A549 (cell line): ENCODE measurements at regions not wholly inside any gene's neighbourhood (a gene's known extent, or its start where the extent isn't known, plus 50 kb on each side); places are given as distances from the start of the nearest gene placed in this dataset.

Experiments used
- ATAC-seq, 2 experiments: fragments of 200-7000 bp in 1 of 2; fragments of >200 bp in 1 of 2; cut with Nextera tagmentation in 1 of 2; cut with Tn5 transposase in 1 of 2; 3 replicates each; pipeline versions ENCODE4 v1.8.0 to v1.9.1; 2018 to 2020; ENCODE audit warnings: mild to moderate bottlenecking in 1 of 2, moderate library complexity in 1 of 2
- CTCF ChIA-PET: fragments of 300-600 bp; sonication (Branson Sonifier 250); formaldehyde crosslinking; extraction: SDS; loops from one replicate; lab custom pipeline; 2021; ENCODE audit warnings: antibody characterized with exemption, inconsistent platforms; lab: Yijun Ruan, JAX
- POLR2A ChIA-PET: fragments of 350-600 bp; formaldehyde crosslinking; extraction: SDS; loops from one replicate; lab custom pipeline; 2021; ENCODE audit warnings: antibody characterized with exemption, inconsistent platforms; lab: Yijun Ruan, JAX
- DNase-seq, 2 experiments: peaks; one replicate each; pipeline versions ENCODE4 v3.0.0 to v3.0.0-alpha.2; 2011 to 2016; ENCODE audit warnings: low read depth in 1 of 2, low spot score in 1 of 2
- FAIRE-seq: peaks from 2 replicates; lab custom pipeline; 2011; peaks lifted over from hg19 to GRCh38; lab: Jason Lieb, UNC
- H3K27ac ChIP-seq, 2 experiments: fragments of >200 bp; sonication (Bioruptor Twin); formaldehyde crosslinking; 3 replicates each; pipeline ENCODE4 v1.5.1; 2016 to 2017
- H3K4me1 ChIP-seq: fragments of >200 bp; sonication (Bioruptor Twin); formaldehyde crosslinking; 3 replicates; pipeline ENCODE4 v1.6.1; 2016
- H3K4me2 ChIP-seq: fragments of >200 bp; sonication (Bioruptor Twin); formaldehyde crosslinking; 3 replicates; pipeline ENCODE4 v1.6.1; 2016
- H3K4me3 ChIP-seq: fragments of >200 bp; sonication (Bioruptor Twin); formaldehyde crosslinking; 3 replicates; pipeline ENCODE4 v1.5.1; 2016
- H3K9me3 ChIP-seq: fragments of >200 bp; sonication (Bioruptor Twin); formaldehyde crosslinking; 3 replicates; pipeline ENCODE4 v1.6.1; 2016
- BHLHE40 ChIP-seq: IDR thresholded peaks from 2 replicates; pipeline ENCODE4 v1.6.1; 2012; ENCODE audit warnings: low read depth, low read length, inconsistent platforms
- CHD2 ChIP-seq: fragments of 150-350 bp; IDR thresholded peaks from 2 replicates; pipeline ENCODE4 v1.6.1; 2014; ENCODE audit warnings: low read length; ENCODE audit not compliant: partially characterized antibody
- CHD4 ChIP-seq: fragments of 200-600 bp; sonication (generic); IDR thresholded peaks from 2 replicates; pipeline ENCODE4 v1.6.1; 2016; ENCODE audit warnings: antibody characterized with exemption, mild to moderate bottlenecking, borderline replicate concordance
- EP300 ChIP-seq, 2 experiments: fragments of >200 bp; sonication (Bioruptor Twin); formaldehyde crosslinking; IDR thresholded peaks; 2 replicates in 1 of 2; 3 replicates in 1 of 2; pipeline ENCODE4 v1.6.1; 2016 to 2017
- GATA3 ChIP-seq: IDR thresholded peaks from 2 replicates; pipeline ENCODE4 v1.6.1; 2012; ENCODE audit warnings: borderline replicate concordance
- HDAC2 ChIP-seq: fragments of 200-600 bp; sonication (generic); IDR thresholded peaks from 2 replicates; pipeline ENCODE4 v1.6.1; 2016
- HEYL ChIP-seq: fragments of 250-450 bp; sonication (Bioruptor Pico); IDR thresholded peaks from 2 replicates; pipeline ENCODE4 v1.8.0; 2021; ENCODE audit warnings: mild to moderate bottlenecking, moderate library complexity
- HMGXB4 ChIP-seq: fragments of 250-450 bp; sonication (Bioruptor Pico); IDR thresholded peaks from 2 replicates; pipeline ENCODE4 v1.5.0; 2021; ENCODE audit warnings: mild to moderate bottlenecking, moderate library complexity, borderline replicate concordance
- HOXA7 ChIP-seq: fragments of 250-450 bp; sonication (Bioruptor Pico); IDR thresholded peaks from 2 replicates; pipeline ENCODE4 v1.5.0; 2020; ENCODE audit warnings: mild to moderate bottlenecking, moderate library complexity
- JUN ChIP-seq, 2 experiments: fragments of >200 bp; sonication (Bioruptor Twin); formaldehyde crosslinking; IDR thresholded peaks; 2 replicates in 1 of 2; 3 replicates in 1 of 2; pipeline ENCODE4 v1.6.1; 2016 to 2017
- KDM1A ChIP-seq: fragments of 200-600 bp; sonication (generic); IDR thresholded peaks from 2 replicates; pipeline ENCODE4 v1.6.1; 2016; ENCODE audit warnings: low read depth, mild to moderate bottlenecking
- KDM5A ChIP-seq: fragments of 200-600 bp; sonication (generic); IDR thresholded peaks from 2 replicates; pipeline ENCODE4 v1.6.1; 2016; ENCODE audit warnings: antibody characterized with exemption, mild to moderate bottlenecking
- MAFK ChIP-seq: fragments of 450-650 bp; IDR thresholded peaks from 2 replicates; pipeline ENCODE4 v1.6.1; 2014; ENCODE audit not compliant: partially characterized antibody
- MYC ChIP-seq: IDR thresholded peaks from 2 replicates; pipeline ENCODE4 v1.6.1; 2012; ENCODE audit warnings: mild to moderate bottlenecking, inconsistent platforms, low read length, improper control_type of control experiment, borderline replicate concordance
- NR3C1 ChIP-seq: fragments of >200 bp; sonication (Bioruptor Twin); formaldehyde crosslinking; IDR thresholded peaks from 3 replicates; pipeline ENCODE4 v1.6.1; 2017
- POLR2AphosphoS2 ChIP-seq: conservative IDR thresholded peaks from 2 replicates; pipeline ENCODE4 v1.6.1; 2012; ENCODE audit warnings: low read length, improper control_type of control experiment, inconsistent platforms
- RAD21 ChIP-seq, 2 experiments: fragments of >200 bp in 1 of 2; sonication (Bioruptor Twin) in 1 of 2; formaldehyde crosslinking in 1 of 2; IDR thresholded peaks in 1 of 2; conservative IDR thresholded peaks in 1 of 2; 2 replicates in 1 of 2; 3 replicates in 1 of 2; pipeline ENCODE4 v1.6.1; 2012 to 2018; ENCODE audit warnings: inconsistent platforms in 1 of 2
- RARB ChIP-seq: fragments of 250-450 bp; sonication (Bioruptor Pico); IDR thresholded peaks from 2 replicates; pipeline ENCODE4 v1.8.0; 2021; ENCODE audit warnings: mild to moderate bottlenecking, moderate library complexity
- RCOR1 ChIP-seq: fragments of 150-350 bp; IDR thresholded peaks from 2 replicates; pipeline ENCODE4 v1.6.1; 2014; ENCODE audit warnings: antibody characterized with exemption, low read length, low read depth
- RFX5 ChIP-seq: fragments of 450-650 bp; IDR thresholded peaks from 2 replicates; pipeline ENCODE4 v1.7.1; 2014; ENCODE audit warnings: antibody characterized with exemption, mild to moderate bottlenecking, moderate library complexity
- SMC3 ChIP-seq: fragments of >200 bp; sonication (Bioruptor Twin); formaldehyde crosslinking; IDR thresholded peaks from 3 replicates; pipeline ENCODE4 v1.6.1; 2018; ENCODE audit warnings: inconsistent platforms
- SREBF2 ChIP-seq: fragments of 450-650 bp; IDR thresholded peaks from 2 replicates; pipeline ENCODE4 v1.6.1; 2014; ENCODE audit warnings: mild to moderate bottlenecking, moderate library complexity
- TP53 ChIP-seq: fragments of 250-450 bp; sonication (Bioruptor Pico); IDR thresholded peaks from 2 replicates; pipeline ENCODE4 v1.5.0; 2021; ENCODE audit warnings: mild to moderate bottlenecking, moderate library complexity
- ZNF302 ChIP-seq: fragments of 250-450 bp; sonication (Bioruptor Pico); IDR thresholded peaks from 2 replicates; pipeline ENCODE4 v1.9.0; 2021; ENCODE audit warnings: inconsistent platforms, mild to moderate bottlenecking, moderate library complexity
- ZSCAN20 ChIP-seq: fragments of 250-450 bp; sonication (Bioruptor Pico); IDR thresholded peaks from 2 replicates; pipeline ENCODE4 v1.8.0; 2022; ENCODE audit warnings: mild to moderate bottlenecking, moderate library complexity
- WGBS: methylation state at CpG from one replicate; pipeline ENCODE4 v1.1.6; 2017; ENCODE audit errors: missing lambda C conversion rate; 5-methylcytosine and 5-hydroxymethylcytosine counted together
- TF ChIP-seq, protein P1 (sequence below): fragments of 150-350 bp; IDR thresholded peaks from 2 replicates; pipeline ENCODE4 v1.6.1; 2014; ENCODE audit warnings: low read depth, mild to moderate bottlenecking, low read length
- TF ChIP-seq, protein P2 (sequence below): fragments of >200 bp; sonication (Bioruptor Twin); formaldehyde crosslinking; IDR thresholded peaks from 3 replicates; pipeline ENCODE4 v1.5.1; 2016
- TF ChIP-seq, protein P3 (sequence below): IDR thresholded peaks from 2 replicates; pipeline ENCODE4 v1.6.1; 2012

DNA sequence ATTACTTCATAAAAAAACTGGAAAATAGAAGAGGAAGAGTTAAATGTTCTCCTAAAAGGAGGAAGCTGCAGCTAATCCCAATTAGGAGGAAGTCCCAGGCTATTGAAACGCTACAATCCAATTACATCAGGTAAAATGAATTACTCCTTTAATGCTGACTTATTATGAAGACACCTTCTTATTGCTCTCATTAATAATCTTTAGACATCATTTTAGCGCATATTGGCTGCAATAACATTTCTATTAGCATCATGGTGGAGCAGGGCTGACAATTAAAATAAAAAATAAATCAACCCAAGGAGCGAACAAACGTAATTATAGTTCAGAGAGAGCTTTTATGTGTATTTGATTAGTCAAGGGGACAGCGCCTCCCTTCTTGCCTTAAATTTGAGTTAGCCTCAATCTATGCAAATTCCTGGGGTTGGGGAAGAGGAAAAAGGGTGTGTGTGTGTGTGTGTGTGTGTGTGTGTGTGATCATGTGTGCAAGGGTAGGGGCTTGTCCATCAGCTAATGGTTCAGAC lies 109.0 kb upstream of the IRX6 start (continued):
- TF ChIP-seq KDM5A = no peak
- TF ChIP-seq GATA3 = no peak
- TF ChIP-seq TP53 (CRISPR knock-in tag) = no peak
- TF ChIP-seq, all 56 proteins: peak for 0

DNA sequence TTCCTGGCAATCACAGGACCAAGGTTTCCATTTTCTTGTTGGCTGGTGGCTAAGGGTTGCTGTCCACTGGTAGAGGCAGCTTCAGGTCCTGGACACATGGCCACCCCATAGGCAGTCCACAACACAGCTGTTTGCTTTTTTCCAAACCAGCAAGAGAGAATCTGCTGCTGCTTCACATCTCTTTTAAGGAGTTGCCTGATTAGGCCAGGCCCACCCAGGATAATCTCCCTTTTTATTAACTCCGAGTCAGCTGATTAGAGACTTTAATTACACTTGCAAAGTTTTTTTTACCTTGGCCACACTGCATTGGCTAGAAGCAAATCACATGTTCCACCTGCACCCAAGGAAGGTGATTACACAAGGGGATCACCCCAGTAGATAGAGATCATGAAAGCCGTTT lies 106.6 kb upstream of the IRX6 start:
- ChIA-PET CTCF (no interaction called here), POLR2A (no interaction called here)
- FAIRE-seq (no peak), ATAC-seq (no peak), DNase-seq (no peak)
- Histone ChIP-seq H3K27ac (no peak overlapping the region), H3K4me2 (no peak overlapping the region), H3K9me3 (no peaks in the 10 kb centered on the region), H3K4me1 (no peaks in the 10 kb centered on the region), H3K4me3 (no peak overlapping the region)
- 0% methylated on average over 2 of the region's 2 CpGs for WGBS
- TF ChIP-seq RCOR1 (no peak), SMC3 (no peak), CHD2 (no peak), SREBF2 (no peak), RARB (no peak), ZSCAN20 (CRISPR knock-in tag) (no peak), MAFK (no peak), JUN (IDR thresholded peaks at IDR 0.05) (no peak), HEYL (CRISPR knock-in tag) (no peak), EP300 (IDR thresholded peaks at IDR 0.05) (no peak), MYC (no peak), BHLHE40 (no peak), POLR2AphosphoS2 (no peak), HDAC2 (no peak), HOXA7 (no peak), KDM1A (no peak)
- TF ChIP-seq, protein P1, sequence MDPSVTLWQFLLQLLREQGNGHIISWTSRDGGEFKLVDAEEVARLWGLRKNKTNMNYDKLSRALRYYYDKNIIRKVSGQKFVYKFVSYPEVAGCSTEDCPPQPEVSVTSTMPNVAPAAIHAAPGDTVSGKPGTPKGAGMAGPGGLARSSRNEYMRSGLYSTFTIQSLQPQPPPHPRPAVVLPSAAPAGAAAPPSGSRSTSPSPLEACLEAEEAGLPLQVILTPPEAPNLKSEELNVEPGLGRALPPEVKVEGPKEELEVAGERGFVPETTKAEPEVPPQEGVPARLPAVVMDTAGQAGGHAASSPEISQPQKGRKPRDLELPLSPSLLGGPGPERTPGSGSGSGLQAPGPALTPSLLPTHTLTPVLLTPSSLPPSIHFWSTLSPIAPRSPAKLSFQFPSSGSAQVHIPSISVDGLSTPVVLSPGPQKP = no peak
- TF ChIP-seq, protein P2, sequence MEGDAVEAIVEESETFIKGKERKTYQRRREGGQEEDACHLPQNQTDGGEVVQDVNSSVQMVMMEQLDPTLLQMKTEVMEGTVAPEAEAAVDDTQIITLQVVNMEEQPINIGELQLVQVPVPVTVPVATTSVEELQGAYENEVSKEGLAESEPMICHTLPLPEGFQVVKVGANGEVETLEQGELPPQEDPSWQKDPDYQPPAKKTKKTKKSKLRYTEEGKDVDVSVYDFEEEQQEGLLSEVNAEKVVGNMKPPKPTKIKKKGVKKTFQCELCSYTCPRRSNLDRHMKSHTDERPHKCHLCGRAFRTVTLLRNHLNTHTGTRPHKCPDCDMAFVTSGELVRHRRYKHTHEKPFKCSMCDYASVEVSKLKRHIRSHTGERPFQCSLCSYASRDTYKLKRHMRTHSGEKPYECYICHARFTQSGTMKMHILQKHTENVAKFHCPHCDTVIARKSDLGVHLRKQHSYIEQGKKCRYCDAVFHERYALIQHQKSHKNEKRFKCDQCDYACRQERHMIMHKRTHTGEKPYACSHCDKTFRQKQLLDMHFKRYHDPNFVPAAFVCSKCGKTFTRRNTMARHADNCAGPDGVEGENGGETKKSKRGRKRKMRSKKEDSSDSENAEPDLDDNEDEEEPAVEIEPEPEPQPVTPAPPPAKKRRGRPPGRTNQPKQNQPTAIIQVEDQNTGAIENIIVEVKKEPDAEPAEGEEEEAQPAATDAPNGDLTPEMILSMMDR = no peak

DNA sequence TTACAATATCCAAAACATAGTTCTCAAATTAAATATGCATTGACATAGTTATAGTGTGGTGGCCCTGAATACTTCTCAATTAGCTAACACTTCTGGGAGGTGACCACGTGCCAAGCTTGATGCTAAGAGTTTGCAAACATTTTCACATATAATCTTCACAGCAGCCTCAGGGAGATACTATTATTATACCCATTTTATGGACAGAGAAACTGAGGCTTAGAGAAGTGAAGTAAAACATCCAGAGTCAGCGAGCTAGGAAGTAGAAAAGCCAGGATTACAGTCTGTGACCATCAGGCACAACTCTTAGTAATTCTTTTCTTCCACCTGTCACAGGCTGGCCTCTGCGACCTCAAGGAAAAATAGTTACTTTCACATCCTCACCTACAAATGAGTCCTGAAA lies 102.2 kb upstream of the IRX6 start:
- no peak for ATAC-seq

GRCh38 chr16:55222486-55222885 lies 101.5 kb upstream of the IRX6 start:
- Histone ChIP-seq H3K9me3 (peaks cover 6% of the 10 kb centered on the region; the same call in 1 of the 3 replicates), H3K27ac (no peak overlapping the region), H3K4me1 (no peaks in the 10 kb centered on the region), H3K4me2 (no peak overlapping the region), H3K4me3 (no peak overlapping the region)
- TF ChIP-seq NR3C1 = no peak
- no peak for TF ChIP-seq EP300 (IDR thresholded peaks at IDR 0.05)
- no peak for TF ChIP-seq RFX5
- TF ChIP-seq HMGXB4 (CRISPR knock-in tag) = no peak
- no peak for TF ChIP-seq RAD21 (conservative IDR thresholded peaks at IDR 0.05 in 1 of 2, IDR thresholded peaks at IDR 0.05 in 1 of 2)
- TF ChIP-seq GATA3 = no peak
- no peak for TF ChIP-seq CHD4
- TF ChIP-seq, protein P3, sequence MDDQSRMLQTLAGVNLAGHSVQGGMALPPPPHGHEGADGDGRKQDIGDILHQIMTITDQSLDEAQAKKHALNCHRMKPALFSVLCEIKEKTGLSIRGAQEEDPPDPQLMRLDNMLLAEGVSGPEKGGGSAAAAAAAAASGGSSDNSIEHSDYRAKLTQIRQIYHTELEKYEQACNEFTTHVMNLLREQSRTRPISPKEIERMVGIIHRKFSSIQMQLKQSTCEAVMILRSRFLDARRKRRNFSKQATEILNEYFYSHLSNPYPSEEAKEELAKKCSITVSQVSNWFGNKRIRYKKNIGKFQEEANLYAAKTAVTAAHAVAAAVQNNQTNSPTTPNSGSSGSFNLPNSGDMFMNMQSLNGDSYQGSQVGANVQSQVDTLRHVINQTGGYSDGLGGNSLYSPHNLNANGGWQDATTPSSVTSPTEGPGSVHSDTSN = no peak
- no peak for TF ChIP-seq JUN (IDR thresholded peaks at IDR 0.05)
- FAIRE-seq (no peak), DNase-seq (no peak), ATAC-seq (no peak)
- 22% methylated on average over 7 of the region's 7 CpGs for WGBS
- POLR2A ChIA-PET = no interaction called here
- CTCF ChIA-PET = no interaction called here

More for the DNA sequence above, 102.2 kb upstream of the IRX6 start:
- Histone ChIP-seq H3K4me3 (no peak overlapping the region), H3K27ac (no peak overlapping the region), H3K4me2 (no peak overlapping the region), H3K4me1 (no peaks in the 10 kb centered on the region), H3K9me3 (peaks cover 4% of the 10 kb centered on the region; the same call in 1 of the 3 replicates)
- FAIRE-seq (no peak), DNase-seq (no peak)
- 0% methylated on average over 3 of the region's 3 CpGs for WGBS
- ChIA-PET POLR2A (no interaction called here), CTCF (no interaction called here)
- no peak for TF ChIP-seq MAFK
- no peak for TF ChIP-seq GATA3
- TF ChIP-seq ZNF302 = no peak
